ENCODE measurements at regions not wholly inside any gene's neighbourhood (a gene's known extent, or its start where the extent isn't known, plus 50 kb on each side); places are given as distances from the start of the nearest gene placed in this dataset.

DNA sequence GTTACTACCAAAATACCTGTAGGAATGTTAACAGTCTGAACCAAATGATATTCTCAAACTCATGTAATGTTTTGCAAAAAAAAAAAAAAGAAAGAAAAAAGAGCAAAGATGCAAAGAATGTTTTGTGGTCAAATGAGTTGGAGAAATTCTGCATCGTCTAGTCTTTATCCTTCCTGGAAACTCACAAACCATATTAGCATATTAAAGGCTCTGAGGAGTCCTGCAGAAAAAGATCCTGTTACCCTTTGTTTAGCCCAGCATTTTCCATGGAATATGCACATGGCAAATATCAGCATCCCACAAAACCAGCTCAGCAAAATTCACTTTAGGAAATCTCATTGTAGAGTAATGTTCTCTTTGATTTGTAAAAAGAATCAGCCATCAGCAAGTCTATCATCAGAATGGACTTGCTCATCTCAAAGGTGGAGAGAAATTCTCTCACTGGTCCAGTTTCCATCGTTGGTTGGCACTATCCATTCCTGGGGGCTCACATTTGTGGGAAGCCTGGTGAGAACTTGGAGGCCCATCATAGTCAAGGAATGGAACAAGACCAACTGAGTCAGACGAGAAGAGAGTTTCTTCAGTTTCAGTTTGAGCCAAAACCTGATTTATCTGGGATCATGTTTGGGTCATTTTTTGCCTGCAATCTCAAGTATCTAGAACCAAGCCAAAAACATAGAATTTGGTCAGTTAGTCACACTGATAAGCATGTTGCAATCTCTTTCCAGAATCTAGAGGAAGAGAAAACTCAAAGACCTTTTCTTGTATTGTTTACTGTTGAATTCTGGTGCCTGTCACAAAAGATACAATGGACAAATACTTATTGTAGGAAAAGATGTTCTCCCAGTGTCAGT, 129.8 kb downstream of the TBX5 start:
- Histone ChIP-seq H3K4me1 (no peaks in the 10 kb centered on the region), H3K27me3 (ENCODE audit: low read depth) (no peaks in the 10 kb centered on the region), H3K4me3 (no peak overlapping the region), H3K36me3 (no peaks in the 10 kb centered on the region), H3K9me3 (no peaks in the 10 kb centered on the region), H3K27ac (no peak overlapping the region)
- DNase-seq, result no peak
- ATAC-seq, result no peak
- TF ChIP-seq, protein P1, sequence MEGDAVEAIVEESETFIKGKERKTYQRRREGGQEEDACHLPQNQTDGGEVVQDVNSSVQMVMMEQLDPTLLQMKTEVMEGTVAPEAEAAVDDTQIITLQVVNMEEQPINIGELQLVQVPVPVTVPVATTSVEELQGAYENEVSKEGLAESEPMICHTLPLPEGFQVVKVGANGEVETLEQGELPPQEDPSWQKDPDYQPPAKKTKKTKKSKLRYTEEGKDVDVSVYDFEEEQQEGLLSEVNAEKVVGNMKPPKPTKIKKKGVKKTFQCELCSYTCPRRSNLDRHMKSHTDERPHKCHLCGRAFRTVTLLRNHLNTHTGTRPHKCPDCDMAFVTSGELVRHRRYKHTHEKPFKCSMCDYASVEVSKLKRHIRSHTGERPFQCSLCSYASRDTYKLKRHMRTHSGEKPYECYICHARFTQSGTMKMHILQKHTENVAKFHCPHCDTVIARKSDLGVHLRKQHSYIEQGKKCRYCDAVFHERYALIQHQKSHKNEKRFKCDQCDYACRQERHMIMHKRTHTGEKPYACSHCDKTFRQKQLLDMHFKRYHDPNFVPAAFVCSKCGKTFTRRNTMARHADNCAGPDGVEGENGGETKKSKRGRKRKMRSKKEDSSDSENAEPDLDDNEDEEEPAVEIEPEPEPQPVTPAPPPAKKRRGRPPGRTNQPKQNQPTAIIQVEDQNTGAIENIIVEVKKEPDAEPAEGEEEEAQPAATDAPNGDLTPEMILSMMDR (IDR thresholded peaks at IDR 0.05), result no peak
- intact Hi-C loops (cut with DNase I), result no loop called here

DNA sequence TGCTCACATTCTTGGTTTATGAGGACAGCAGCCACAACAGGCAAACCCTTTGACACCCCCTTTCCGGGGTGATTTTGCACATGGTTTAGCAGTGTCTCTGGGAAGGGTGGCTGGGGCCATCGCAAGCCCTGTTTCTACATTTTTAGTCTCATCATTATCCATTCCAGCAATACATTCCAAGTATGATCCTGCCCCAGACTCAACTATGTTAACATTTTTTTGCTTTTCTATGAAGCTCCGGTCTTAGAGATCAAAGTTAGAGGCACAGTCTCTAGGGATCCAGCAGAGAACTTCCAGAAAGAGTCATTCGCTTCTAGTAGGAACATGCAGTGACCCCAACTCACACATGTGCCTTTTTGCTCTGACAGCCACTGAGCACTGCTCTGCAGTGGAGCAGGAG, 130.9 kb downstream of the TBX5 start:
- TF ChIP-seq, protein P1 (IDR thresholded peaks at IDR 0.05), result no peak
- Histone ChIP-seq H3K4me3 (no peak overlapping the region), H3K27me3 (ENCODE audit: low read depth) (no peaks in the 10 kb centered on the region), H3K4me1 (no peaks in the 10 kb centered on the region), H3K27ac (no peak overlapping the region), H3K9me3 (no peaks in the 10 kb centered on the region), H3K36me3 (no peaks in the 10 kb centered on the region)
- DNase-seq, result no peak
- intact Hi-C loops (cut with DNase I), result no loop called here
- ATAC-seq, result no peak

DNA sequence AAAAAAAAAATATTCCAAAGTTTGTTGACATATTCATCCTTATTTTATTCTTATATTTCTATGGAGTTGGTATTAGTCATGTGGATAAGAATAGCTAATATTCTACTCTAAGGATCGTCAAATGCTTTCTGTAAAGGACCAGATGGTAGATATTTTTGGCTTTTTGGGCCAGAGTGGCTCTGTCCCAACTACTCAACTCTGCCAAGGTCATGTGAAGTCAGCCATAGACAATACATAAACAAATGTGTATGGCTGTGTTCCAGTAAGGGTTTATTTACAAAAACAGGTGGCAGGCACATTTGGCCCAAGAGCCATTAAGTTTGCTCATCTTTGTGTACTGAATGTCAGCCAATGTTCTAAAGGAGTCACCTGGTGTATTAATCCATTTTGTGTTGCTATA, 131.8 kb downstream of the TBX5 start:
- Histone ChIP-seq H3K4me3 (no peak overlapping the region), H3K4me1 (no peaks in the 10 kb centered on the region), H3K27me3 (ENCODE audit: low read depth) (peaks cover 5% of the 10 kb centered on the region), H3K36me3 (no peaks in the 10 kb centered on the region), H3K27ac (no peak overlapping the region), H3K9me3 (no peaks in the 10 kb centered on the region)
- ATAC-seq (no peak), DNase-seq (no peak)
- intact Hi-C loops (cut with DNase I), result no loop called here
- TF ChIP-seq, protein P1 (IDR thresholded peaks at IDR 0.05), result no peak

GRCh38 chr12:114272605-114273004, 133.3 kb downstream of the TBX5 start:
- TF ChIP-seq, protein P1 (IDR thresholded peaks at IDR 0.05), result no peak
- intact Hi-C loops (cut with DNase I), result no loop called here
- Histone ChIP-seq H3K36me3 (no peaks in the 10 kb centered on the region), H3K27me3 (ENCODE audit: low read depth) (peaks cover 7% of the 10 kb centered on the region), H3K4me3 (no peak overlapping the region), H3K9me3 (no peaks in the 10 kb centered on the region), H3K4me1 (no peaks in the 10 kb centered on the region), H3K27ac (no peak overlapping the region)
- DNase-seq, result no peak
- no peak for ATAC-seq

- intact Hi-C loops (cut with DNase I), result no loop called here
- DNase-seq (no peak), ATAC-seq (no peak)
Observed at GRCh38 chr12:114272071-114272470, 133.9 kb downstream of the TBX5 start.

More at GRCh38 chr12:114272071-114272470, 133.9 kb downstream of the TBX5 start:
- Histone ChIP-seq H3K36me3 (no peaks in the 10 kb centered on the region), H3K27me3 (ENCODE audit: low read depth) (peaks cover 7% of the 10 kb centered on the region), H3K9me3 (no peaks in the 10 kb centered on the region), H3K4me1 (no peaks in the 10 kb centered on the region), H3K27ac (no peak overlapping the region), H3K4me3 (no peak overlapping the region)
- TF ChIP-seq, protein P1 (IDR thresholded peaks at IDR 0.05), result no peak

Measured in lower lobe of right lung (tissue), 2 donors.